NB4 (cell line): ENCODE measurements at regions not wholly inside any gene's neighbourhood (a gene's known extent, or its start where the extent isn't known, plus 50 kb on each side); places are given as distances from the start of the nearest gene placed in this dataset.

ENCODE experiments used
- CTCF ChIP-seq: IDR thresholded peaks from one replicate; pipeline ENCODE4 v1.5.1; 2012; ENCODE audit warnings: low read depth, low read length
- MYC ChIP-seq: IDR thresholded peaks from 2 replicates; pipeline ENCODE4 v1.6.1; 2011; ENCODE audit warnings: low read depth, low read length
- POLR2A ChIP-seq: IDR thresholded peaks from 2 replicates; pipeline ENCODE4 v1.6.1; 2011; ENCODE audit warnings: mild to moderate bottlenecking; ENCODE audit not compliant: insufficient read length; ENCODE audit errors: extremely low read depth

DNA sequence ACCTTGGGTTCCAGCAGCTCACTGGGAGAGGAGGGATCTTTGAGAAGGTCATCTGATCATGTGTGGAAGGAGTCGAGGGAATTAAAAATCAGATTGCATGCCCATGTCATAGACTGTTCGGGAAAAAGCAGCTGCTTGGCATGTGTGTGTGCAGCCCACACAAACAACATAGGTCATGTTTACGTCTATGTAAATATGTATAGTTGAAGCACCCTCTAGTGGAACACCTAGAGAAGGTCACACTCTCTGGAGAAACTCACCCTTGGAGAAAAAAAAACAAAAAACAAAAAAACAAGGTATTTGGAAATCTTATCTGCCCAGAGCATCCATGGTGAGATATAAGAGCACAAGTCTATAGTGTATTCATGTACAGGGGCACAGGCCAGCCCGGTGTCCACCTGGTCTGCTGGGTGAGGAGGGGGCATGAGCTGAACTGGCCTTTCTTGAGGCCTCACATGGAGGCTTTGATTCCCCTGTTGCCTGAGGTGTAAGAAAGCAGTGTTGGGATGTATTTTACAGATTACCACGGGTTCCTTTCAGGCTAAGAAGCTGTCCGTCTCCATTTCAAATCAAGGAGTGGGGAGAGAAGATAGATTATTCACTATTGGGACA lies 98.0 kb downstream of the NPY start:
- TF ChIP-seq CTCF (peak; percentile 56), POLR2A (no peak), MYC (no peak)
